ENCODE measurements at regions not wholly inside any gene's neighbourhood (a gene's known extent, or its start where the extent isn't known, plus 50 kb on each side); places are given as distances from the start of the nearest gene placed in this dataset.

- Histone ChIP-seq H3K79me2 (no peaks in the 10 kb centered on the region), H3K36me3 (ENCODE audit: control insufficient read depth, insufficient read depth, low read length) (no peaks in the 10 kb centered on the region), H3K4me3 (ENCODE audit: low read depth, low read length) (no peak overlapping the region), H3K27ac (no peak overlapping the region), H3K4me2 (ENCODE audit: low read length) (no peak overlapping the region), H2AFZ (no peak overlapping the region), H3K4me1 (no peaks in the 10 kb centered on the region), H3K9ac (no peak overlapping the region), H3K27me3 (ENCODE audit: control insufficient read depth, insufficient read depth, low read length) (no peaks in the 10 kb centered on the region), H3K9me3 (ENCODE audit: control insufficient read depth, low read length) (no peaks in the 10 kb centered on the region)
- TF ChIP-seq CTCF (IDR thresholded peaks at IDR 0.05): no peak
Observed at GRCh38 chr2:226334981-226335720, 464.5 kb downstream of the IRS1 start.

GRCh38 chr2:226333388-226333787 is 466.2 kb downstream of the IRS1 start:
- Histone ChIP-seq H3K9me3 (ENCODE audit: control insufficient read depth, low read length) (no peaks in the 10 kb centered on the region), H3K27ac (no peak overlapping the region), H3K27me3 (ENCODE audit: control insufficient read depth, insufficient read depth, low read length) (no peaks in the 10 kb centered on the region), H3K36me3 (ENCODE audit: control insufficient read depth, insufficient read depth, low read length) (no peaks in the 10 kb centered on the region), H2AFZ (no peak overlapping the region), H3K4me1 (no peaks in the 10 kb centered on the region), H3K9ac (no peak overlapping the region), H3K79me2 (no peaks in the 10 kb centered on the region), H3K4me3 (ENCODE audit: low read depth, low read length) (no peak overlapping the region), H3K4me2 (ENCODE audit: low read length) (no peak overlapping the region)
- no peak for TF ChIP-seq CTCF (IDR thresholded peaks at IDR 0.05)

- Histone ChIP-seq H2AFZ (no peak overlapping the region), H3K4me1 (no peaks in the 10 kb centered on the region), H3K9me3 (ENCODE audit: control insufficient read depth, low read length) (no peaks in the 10 kb centered on the region), H3K36me3 (ENCODE audit: control insufficient read depth, insufficient read depth, low read length) (no peaks in the 10 kb centered on the region), H3K9ac (no peak overlapping the region), H3K27me3 (ENCODE audit: control insufficient read depth, insufficient read depth, low read length) (no peaks in the 10 kb centered on the region), H3K4me2 (ENCODE audit: low read length) (no peak overlapping the region), H3K79me2 (no peaks in the 10 kb centered on the region), H3K4me3 (ENCODE audit: low read depth, low read length) (no peak overlapping the region), H3K27ac (no peak overlapping the region)
- no peak for TF ChIP-seq CTCF (IDR thresholded peaks at IDR 0.05)
Observed at GRCh38 chr2:226330206-226330605, 469.4 kb downstream of the IRS1 start.

- no peaks in the 10 kb centered on the region for H3K9me3 ChIP-seq (ENCODE audit: control insufficient read depth, low read length)
- H3K4me2 ChIP-seq (ENCODE audit: low read length): no peak overlapping the region
- H3K27ac ChIP-seq: no peak overlapping the region
- H2AFZ ChIP-seq: no peak overlapping the region
- no peaks in the 10 kb centered on the region for H3K79me2 ChIP-seq
- no peaks in the 10 kb centered on the region for H3K36me3 ChIP-seq (ENCODE audit: control insufficient read depth, insufficient read depth, low read length)
- H3K4me1 ChIP-seq: no peaks in the 10 kb centered on the region
- no peak for TF ChIP-seq CTCF (IDR thresholded peaks at IDR 0.05)
- H3K9ac ChIP-seq: no peak overlapping the region
- no peak overlapping the region for H3K4me3 ChIP-seq (ENCODE audit: low read depth, low read length)
- no peaks in the 10 kb centered on the region for H3K27me3 ChIP-seq (ENCODE audit: control insufficient read depth, insufficient read depth, low read length)
Observed at GRCh38 chr2:226329180-226329579, 470.4 kb downstream of the IRS1 start.

GRCh38 chr2:226327830-226328229 is 471.8 kb downstream of the IRS1 start:
- Histone ChIP-seq H2AFZ (no peak overlapping the region), H3K27ac (no peak overlapping the region), H3K4me3 (ENCODE audit: low read depth, low read length) (no peak overlapping the region), H3K9ac (no peak overlapping the region), H3K4me2 (ENCODE audit: low read length) (no peak overlapping the region), H3K36me3 (ENCODE audit: control insufficient read depth, insufficient read depth, low read length) (no peaks in the 10 kb centered on the region), H3K4me1 (no peaks in the 10 kb centered on the region), H3K79me2 (no peaks in the 10 kb centered on the region), H3K9me3 (ENCODE audit: control insufficient read depth, low read length) (no peaks in the 10 kb centered on the region), H3K27me3 (ENCODE audit: control insufficient read depth, insufficient read depth, low read length) (no peaks in the 10 kb centered on the region)
- no peak for TF ChIP-seq CTCF (IDR thresholded peaks at IDR 0.05)
